NCI-H748 (cell line): ENCODE measurements at regions not wholly inside any gene's neighbourhood (a gene's known extent, or its start where the extent isn't known, plus 50 kb on each side); places are given as distances from the start of the nearest gene placed in this dataset.

Experiments
- DNase-seq: peaks from one replicate; lab custom pipeline; 2025; ENCODE audit not compliant: unreplicated experiment; lab: John Stamatoyannopoulos, UW

DNA sequence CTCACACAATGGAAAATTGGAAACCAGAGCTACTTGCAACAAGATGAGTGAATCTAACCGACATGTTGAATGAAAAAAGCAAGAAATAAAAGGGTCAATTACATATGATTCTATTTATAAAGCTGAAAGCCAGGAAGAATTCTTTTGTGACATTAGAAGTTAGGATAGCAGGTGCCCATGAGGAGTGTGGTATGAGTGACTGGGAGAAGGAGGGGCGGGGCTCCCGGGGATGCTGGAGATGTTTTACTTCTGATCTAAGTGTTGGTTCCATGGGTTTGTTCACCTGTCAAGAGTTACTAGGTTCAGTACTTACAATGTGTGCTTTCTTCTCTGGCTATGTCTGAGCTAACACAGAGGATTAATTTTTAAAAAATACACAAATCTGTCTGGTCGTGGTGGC, 60.8 kb downstream of the NSMCE3 start:
- no peak for DNase-seq

DNA sequence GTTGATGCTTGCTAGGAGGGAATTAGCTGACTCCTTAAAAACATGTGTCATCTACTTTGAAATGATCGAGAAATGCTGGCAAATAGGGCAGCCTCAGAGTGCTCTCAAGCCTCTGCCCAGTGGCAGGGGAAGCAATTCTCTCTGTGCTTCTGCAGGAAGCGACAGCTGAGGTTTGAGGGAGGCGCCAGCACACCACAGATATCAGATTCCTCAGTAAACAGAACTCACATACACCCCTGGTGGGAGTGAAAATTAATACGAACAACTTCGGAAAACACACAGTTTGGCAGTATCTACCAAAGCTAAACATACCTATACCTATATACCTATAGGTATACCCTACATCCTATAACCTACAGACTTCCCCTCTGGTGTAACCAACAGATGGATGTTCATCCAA, 61.3 kb downstream of the NSMCE3 start:
- DNase-seq = peak; percentile 79

DNA sequence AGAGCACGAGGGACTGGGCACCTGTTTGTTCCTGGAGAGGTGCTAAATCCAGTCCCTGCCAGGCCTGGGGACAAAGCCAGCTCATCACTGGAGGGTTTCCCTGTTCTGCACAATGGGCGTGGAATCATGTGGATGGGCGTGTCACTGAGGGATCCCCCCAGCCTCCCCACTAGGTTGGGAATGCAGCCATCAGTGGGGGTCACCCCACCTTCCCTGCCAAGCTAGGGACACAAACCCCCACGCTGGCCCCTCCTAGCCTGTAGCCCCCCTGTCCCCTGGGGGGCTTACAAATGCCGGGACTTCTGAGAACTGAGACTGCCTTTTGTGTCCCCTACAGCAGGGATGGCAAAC, 61.9 kb downstream of the NSMCE3 start:
- no peak for DNase-seq

DNA sequence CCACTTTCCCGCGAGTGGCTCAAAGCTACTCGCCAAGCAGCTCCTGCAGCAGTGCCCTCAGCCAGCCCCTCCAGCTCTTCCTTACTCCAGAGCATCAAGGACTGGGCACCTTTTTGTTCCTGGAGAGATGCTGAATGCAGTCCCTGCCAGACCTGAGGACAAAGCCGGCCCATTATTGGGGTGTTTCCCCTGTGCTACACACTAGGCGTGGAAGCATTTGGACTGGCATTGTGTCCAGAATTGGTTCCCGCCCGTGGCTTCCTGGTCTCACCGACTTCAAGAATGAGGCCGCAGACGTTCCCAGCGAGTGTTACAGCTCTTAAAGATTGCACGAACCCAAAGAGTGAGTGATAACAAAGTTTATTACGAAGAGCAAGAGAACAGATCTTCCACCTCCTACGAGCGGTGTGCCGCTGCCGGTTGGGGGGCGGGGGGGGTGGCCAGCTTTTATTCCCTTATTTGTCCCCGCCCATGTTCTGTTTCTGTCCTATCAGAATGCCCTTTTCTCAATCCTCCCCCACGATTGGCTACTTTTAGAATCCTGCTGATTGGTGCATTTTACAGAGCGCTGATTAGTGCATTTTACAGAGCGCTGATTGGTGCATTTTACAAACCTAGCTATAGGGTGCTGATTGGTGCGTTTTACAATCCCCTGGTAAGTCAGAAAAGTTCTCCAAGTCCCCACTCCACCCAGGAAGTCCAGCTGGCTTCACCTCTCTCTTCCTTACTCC, 62.4 kb downstream of the NSMCE3 start:
- no peak for DNase-seq

DNA sequence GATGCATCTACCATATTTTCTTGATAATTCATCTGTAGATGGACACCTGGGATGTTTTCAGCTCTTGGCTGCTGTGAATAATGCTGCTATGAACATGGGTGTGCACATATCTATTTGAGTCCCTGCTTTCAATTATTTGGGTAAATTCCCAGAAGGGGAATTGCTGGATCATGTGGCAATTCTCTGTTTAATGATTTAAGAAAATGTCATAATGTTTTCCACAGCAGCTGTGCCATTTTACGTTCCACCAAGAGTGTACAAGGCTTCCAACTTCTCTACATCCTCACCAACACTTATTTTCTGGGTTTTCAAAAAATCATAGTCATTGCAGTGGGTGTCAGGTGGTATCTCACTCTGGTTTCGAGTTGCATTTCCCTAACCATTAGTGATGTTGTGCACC, 64.4 kb downstream of the NSMCE3 start:
- DNase-seq = no peak

DNA sequence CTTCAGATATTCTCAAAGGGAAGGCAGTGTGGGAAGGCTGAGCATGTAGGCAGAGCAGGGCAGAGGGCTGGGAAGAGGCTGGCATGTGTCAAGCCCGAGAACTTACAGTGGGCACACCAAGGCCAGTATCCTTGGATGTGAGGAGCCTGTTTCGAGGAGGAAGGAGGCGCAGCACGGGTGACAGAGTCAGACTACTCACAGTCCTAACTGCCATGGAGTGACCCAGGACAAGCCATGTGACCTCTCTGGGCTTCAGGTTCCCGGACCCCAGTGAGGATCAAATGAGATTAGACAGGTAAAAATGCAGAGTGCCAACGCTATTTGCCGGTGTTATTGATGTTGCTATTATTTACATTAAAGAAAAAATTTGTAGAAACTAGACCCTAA, 65.3 kb downstream of the NSMCE3 start:
- no peak for DNase-seq

DNA sequence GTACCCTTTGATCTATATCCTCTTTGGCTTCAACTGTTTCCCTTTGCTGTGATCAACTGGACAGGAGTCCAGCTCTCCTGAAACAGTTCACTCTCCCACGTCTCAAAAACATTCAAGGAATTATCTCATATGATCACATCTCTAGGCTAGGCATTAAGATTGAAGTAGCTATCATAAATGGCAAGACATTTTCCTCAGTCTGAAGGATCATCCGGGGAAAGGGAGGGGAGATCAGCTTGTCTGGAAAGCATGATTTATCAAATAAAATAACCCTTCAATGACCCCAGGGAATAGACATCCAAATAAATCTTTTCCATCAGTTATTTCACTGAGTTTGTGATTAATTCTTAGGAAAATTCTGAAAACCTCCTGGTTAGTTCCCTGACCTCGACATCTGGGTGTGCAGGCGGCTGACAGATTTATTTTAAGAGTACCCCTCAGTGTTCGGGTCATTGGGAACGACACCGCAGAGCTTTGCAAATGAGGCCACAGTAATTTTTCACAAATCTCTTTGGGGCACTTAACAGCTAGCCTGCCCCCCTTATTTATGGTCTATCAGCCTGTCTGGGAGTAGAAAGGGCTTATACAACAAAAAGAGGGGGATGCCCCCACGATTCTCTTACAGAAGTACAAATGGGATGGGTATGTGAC, 65.8 kb downstream of the NSMCE3 start:
- DNase-seq = no peak

DNA sequence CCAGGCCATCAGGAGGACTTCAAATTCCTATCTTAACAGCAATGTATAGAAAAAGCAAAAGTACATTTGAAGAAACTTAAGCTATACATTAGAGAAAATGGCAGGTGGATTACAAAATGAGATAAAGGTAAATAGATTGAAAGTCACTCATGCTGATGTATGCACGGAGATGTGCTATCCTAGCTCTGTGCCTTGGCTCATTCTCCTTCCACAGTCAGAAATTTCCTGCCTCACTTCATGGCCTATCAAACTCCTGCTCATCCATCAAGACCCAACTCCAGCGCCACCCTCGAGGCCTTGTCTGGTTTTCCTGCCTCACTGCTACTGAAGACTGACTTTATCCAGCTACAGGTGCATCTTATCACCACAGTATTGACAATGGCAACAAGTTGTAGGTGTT, 72.9 kb downstream of the NSMCE3 start:
- DNase-seq = no peak

DNA sequence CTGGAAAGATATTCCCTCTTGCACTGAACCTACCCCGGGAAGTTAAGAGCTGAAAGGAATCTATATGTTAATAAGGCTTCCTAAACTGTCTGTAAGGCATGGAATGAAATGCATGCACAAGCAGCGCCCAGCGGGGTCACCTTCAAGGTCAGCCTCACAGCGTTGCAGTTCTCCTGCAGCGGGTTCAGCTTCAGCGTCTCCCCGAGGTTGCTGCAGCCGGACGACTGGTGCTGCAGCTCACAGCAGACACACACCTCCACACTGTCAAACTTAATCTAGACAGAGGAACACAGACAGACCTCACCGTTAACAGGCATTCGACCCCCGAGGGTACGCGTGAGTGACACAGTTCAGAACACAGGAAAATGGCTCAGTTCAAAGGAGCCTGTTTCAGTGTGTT, 73.3 kb downstream of the NSMCE3 start:
- DNase-seq = no peak

DNA sequence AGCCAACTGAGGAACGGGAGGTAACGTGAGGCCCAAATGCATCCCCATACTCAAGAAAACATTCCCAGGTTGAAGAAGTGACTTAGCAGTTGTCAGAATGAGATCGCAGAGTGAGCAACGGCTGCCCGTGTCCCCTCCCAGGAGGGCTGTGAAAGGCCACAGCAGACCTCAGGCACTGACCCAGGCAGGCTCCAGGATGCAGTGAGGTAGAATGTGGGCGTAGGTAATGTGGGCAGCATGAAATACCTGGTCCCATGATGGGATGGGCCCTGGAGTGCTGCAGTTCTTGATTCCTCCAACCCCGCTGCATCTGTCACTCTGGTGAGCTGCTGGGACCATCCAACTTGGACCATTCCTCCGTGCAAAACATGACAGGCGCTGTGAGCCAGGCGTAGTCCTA, 74.8 kb downstream of the NSMCE3 start:
- DNase-seq = no peak

DNA sequence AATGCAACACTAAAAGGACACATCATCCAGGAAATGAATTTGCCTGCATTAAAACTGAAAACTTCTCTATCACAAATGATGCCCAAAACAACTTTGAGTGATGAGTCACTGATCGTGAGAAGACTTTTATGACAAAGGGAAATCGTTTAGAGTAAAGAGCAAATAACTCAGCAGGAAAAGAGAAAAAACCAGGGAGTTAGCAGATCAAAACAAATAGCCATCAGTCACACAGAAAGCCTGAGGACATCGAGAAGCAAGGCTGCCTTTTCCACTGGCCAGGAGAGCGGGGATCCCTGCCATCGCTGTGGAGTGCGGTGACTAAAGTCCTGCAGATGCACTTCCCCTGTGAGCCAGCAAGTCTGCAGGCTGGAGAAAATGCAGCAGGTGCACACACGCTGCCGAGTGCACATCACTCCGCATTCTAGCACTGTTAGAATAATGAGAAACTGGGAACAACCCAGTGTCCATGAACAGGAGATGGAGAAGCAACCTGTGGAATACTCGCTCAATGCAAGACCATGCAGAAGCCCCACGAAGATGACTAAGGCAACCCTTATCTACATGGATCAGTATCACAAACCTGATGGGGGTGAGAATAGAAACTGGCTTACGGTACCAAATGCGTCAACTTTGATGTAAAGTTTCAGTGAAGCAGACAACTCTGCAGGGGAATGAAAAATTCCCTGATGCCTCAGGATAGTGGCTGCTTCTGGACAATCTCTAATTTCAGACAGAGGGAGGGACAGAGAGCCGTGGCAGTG, 86.4 kb downstream of the NSMCE3 start:
- DNase-seq = peak; percentile 25

DNA sequence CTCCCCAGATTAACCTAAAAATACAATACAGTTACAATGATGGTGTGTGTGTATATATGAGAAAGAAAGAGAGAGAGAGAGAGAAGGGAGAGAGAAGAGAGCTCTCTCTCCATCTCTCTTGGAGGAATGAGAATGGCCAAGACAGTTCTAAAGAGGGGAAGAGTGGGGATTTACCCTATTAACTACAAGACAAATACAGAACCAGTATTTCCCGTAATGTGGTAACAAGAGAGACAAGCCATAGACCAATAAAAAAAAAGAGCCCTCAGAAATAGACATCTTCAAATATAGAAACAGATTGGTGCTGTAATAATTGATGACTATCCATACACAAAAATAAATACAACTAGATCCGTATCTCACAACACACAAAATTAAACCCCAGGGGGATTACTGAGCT, 87.0 kb downstream of the NSMCE3 start:
- DNase-seq = no peak

DNA sequence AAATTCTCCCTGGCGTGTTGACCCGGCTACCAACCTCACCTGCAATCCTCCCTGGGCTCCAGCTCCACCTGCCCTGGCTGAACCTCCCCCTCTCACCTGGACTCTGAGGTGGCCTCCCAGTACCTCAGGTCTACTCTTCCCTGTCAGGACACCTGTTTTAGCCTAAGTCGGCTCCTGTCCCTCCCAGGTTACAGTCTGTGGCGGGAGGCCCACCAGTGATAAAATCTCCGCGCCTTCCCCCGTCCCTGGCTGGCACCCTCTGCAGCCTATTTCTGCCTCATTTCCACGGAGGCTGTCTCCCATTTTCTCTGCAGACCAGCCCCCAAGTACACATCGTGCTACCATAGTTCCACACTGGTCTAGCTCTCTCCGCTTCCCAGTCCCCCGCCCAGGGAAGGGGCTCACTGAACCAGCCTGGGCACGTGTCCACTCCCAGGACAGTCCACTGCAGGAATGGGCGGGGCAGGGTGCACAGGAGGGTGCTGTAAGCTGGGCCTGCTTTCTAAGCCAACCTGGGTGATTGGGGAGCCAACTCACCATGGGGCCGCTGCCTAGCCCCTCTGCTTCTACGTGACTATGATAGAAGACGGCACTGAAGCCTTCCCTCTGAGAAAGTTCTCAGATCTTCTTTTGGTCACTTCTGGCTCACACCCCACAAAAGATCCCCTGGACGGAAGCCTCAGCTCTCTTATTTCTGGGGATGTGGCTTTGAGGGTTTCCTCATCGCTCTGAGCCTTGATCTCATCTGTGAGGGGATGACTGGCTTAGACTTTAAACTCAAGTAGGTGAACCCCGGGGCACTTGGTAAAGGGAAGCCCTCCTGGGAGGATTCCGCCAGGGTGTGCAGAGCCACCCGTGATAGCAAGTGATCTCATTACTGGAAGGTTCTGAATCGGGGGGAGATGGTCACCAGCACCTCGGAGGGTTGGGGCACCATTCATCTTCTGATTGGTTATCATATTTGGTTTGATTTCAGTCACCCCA, 96.6 kb downstream of the NSMCE3 start:
- DNase-seq = no peak

DNA sequence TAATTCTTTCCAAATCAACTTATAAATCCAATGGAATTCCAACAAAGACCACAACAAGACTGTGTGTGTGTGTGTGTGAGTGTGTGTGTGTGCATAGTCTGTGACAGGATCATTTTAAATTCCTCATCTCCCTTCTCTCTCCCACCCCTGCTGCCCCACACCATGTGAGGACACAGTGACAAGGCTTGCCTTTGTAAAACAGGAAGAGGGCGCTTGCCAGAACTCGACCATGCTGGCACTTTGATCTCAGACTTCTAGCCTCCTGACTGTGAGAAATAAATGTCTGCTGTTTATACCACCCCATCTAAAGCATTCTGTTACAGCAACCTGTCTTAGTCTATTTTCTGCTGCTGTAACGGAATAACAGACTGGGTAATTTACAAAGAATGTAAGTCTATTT, 99.1 kb downstream of the NSMCE3 start:
- DNase-seq = no peak
